Stomach (tissue), 4 donors: ENCODE measurements at regions not wholly inside any gene's neighbourhood (a gene's known extent, or its start where the extent isn't known, plus 50 kb on each side); places are given as distances from the start of the nearest gene placed in this dataset.

ENCODE experiments used
- POLR2A ChIP-seq, 4 donors: fragments of 450-650 bp; IDR thresholded peaks; one replicate each; pipeline ENCODE4 v1.6.1; 2016; ENCODE audit warnings: antibody characterized with exemption in 4 of 4, control low read depth in 2 of 4, mild to moderate bottlenecking in 1 of 4, moderate library complexity in 1 of 4
- POLR2AphosphoS5 ChIP-seq, 3 donors: sonication (generic); formaldehyde crosslinking; IDR thresholded peaks; one replicate each; pipeline ENCODE4 v1.6.1; 2016; ENCODE audit warnings: antibody characterized with exemption in 3 of 3
- TF ChIP-seq, protein P1 (sequence below), 7 experiments: fragments of 450-650 bp in 4 of 7; fragments of 200-600 bp in 3 of 7; sonication (generic) in 3 of 7; IDR thresholded peaks; one replicate each; pipeline ENCODE4 v1.5.1; 2016 to 2019; ENCODE audit warnings: antibody characterized with exemption in 7 of 7, control low read depth in 2 of 7, mild to moderate bottlenecking in 1 of 7

DNA sequence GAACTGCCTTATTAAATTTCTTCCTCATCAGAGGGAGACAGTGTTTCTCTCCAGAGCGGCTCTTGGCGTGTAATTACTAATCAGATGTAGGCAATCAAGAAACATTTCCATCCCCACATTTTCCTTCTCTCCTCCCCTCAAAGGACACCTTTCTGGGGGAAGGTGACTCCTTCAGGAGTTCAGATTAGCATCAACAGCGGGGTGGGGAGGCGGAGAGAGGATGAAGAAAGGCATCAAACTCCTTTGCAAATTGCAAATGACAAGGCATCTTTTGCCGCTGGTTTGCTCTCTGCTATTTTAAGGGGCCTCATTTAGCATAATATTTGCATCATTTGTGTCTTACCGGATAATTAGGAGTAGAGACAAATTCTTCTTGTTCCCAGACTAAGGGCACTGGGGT is 231.7 kb upstream of the SRRM4 start:
- TF ChIP-seq POLR2A (IDR thresholded peaks at IDR 0.05) (no peak), POLR2AphosphoS5 (IDR thresholded peaks at IDR 0.05) (no peak)
- TF ChIP-seq, protein P1, sequence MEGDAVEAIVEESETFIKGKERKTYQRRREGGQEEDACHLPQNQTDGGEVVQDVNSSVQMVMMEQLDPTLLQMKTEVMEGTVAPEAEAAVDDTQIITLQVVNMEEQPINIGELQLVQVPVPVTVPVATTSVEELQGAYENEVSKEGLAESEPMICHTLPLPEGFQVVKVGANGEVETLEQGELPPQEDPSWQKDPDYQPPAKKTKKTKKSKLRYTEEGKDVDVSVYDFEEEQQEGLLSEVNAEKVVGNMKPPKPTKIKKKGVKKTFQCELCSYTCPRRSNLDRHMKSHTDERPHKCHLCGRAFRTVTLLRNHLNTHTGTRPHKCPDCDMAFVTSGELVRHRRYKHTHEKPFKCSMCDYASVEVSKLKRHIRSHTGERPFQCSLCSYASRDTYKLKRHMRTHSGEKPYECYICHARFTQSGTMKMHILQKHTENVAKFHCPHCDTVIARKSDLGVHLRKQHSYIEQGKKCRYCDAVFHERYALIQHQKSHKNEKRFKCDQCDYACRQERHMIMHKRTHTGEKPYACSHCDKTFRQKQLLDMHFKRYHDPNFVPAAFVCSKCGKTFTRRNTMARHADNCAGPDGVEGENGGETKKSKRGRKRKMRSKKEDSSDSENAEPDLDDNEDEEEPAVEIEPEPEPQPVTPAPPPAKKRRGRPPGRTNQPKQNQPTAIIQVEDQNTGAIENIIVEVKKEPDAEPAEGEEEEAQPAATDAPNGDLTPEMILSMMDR (IDR thresholded peaks at IDR 0.05) = no peak
